HCT116 (cell line): ENCODE measurements at regions not wholly inside any gene's neighbourhood (a gene's known extent, or its start where the extent isn't known, plus 50 kb on each side); places are given as distances from the start of the nearest gene placed in this dataset.
"Not testable (repeated sequence)": the region's sequence is repeated elsewhere in the genome, so short reads cannot be mapped to it uniquely, and the experiment has no call there.

Source experiments
- ATAC-seq: fragments of 200-7000 bp; cut with Tn5 transposase; 2 replicates; pipeline ENCODE4 v1.9.1; 2020; ENCODE audit warnings: mild to moderate bottlenecking, moderate library complexity
- BruUV-seq: library from RNA; stranded (reverse); fragments of 400-500 nt; replicated peaks from 2 replicates; lab custom pipeline; 2021; lab: Mats Ljungman, UMichigan
- CTCF ChIA-PET: fragments of 300-600 bp; sonication (Branson Sonifier 250); formaldehyde crosslinking; loops from one replicate; lab custom pipeline; 2021; ENCODE audit warnings: antibody characterized with exemption; lab: Charles Lee
- POLR2A ChIA-PET: fragments of 300-600, 350-600 bp; sonication (Branson Sonifier 250); formaldehyde crosslinking; loops from one replicate; lab custom pipeline; 2021; ENCODE audit warnings: antibody characterized with exemption; lab: Charles Lee
- RAD21 ChIA-PET, 2 experiments: fragments of 300-600 bp; sonication (Branson Sonifier 250); formaldehyde crosslinking; loops; one replicate each; lab custom pipeline; 2023; ENCODE audit warnings: low total read pairs in 2 of 2; ENCODE audit not compliant: uncharacterized antibody in 2 of 2, unreplicated experiment in 2 of 2, low non-redundant PET in 1 of 2; lab: Charles Lee
- DNase-seq: peaks from one replicate; pipeline ENCODE4 v3.0.0-alpha.2; 2010; ENCODE audit warnings: low read depth, low spot score
- H2AFZ ChIP-seq: fragments of 200-600 bp; shearing (Covaris generic), sonication (generic); 2 replicates; pipeline ENCODE4 v1.6.1; 2017; ENCODE audit warnings: low read depth, mixed run types, mixed read lengths, antibody characterized with exemption, low read length; ENCODE audit not compliant: poor library complexity, severe bottlenecking
- H3K27ac ChIP-seq: 2 replicates; pipeline ENCODE4 v1.5.1; 2012; ENCODE audit warnings: low read depth, low read length
- H3K27me3 ChIP-seq: fragments of 200-600 bp; sonication (generic); 2 replicates; pipeline ENCODE4 v1.6.1; 2016; ENCODE audit warnings: mixed run types, low read length, mixed read lengths; ENCODE audit not compliant: insufficient read depth
- H3K36me3 ChIP-seq, 2 experiments: fragments of 200-500 bp in 1 of 2; fragments of 200-600 bp in 1 of 2; sonication (Bioruptor generic) in 1 of 2; sonication (generic) in 1 of 2; 2 replicates each; pipeline versions ENCODE4 v1.5.1 to v1.6.1; 2014 to 2016; ENCODE audit warnings: low read length in 2 of 2, inconsistent platforms in 1 of 2, mixed read lengths in 1 of 2, mixed run types in 1 of 2; ENCODE audit not compliant: insufficient read depth in 2 of 2, control insufficient read depth in 1 of 2
- H3K4me1 ChIP-seq, 2 experiments: fragments of 200-600 bp in 1 of 2; sonication (generic) in 1 of 2; 2 replicates each; pipeline versions ENCODE4 v1.5.1 to v1.6.1; 2012 to 2017; ENCODE audit warnings: low read length in 2 of 2, inconsistent platforms in 1 of 2, mild to moderate bottlenecking in 1 of 2, mixed read lengths in 1 of 2, mixed run types in 1 of 2, moderate library complexity in 1 of 2; ENCODE audit not compliant: insufficient read depth in 2 of 2, control insufficient read depth in 1 of 2
- H3K4me2 ChIP-seq: fragments of 200-600 bp; sonication (generic); 2 replicates; pipeline ENCODE4 v1.6.1; 2017; ENCODE audit warnings: mixed run types, low read length, mixed read lengths
- H3K4me3 ChIP-seq, 2 experiments: fragments of 200-600 bp in 1 of 2; sonication (generic) in 1 of 2; replicated peaks in 1 of 2; 2 replicates each; pipeline ENCODE4 v1.5.1; 2011 to 2016; ENCODE audit warnings: low read length in 2 of 2, control low read depth in 1 of 2, low read depth in 1 of 2, mild to moderate bottlenecking in 1 of 2, mixed read lengths in 1 of 2, mixed run types in 1 of 2
- H3K79me2 ChIP-seq: fragments of 200-600 bp; sonication (generic); 2 replicates; pipeline ENCODE4 v1.6.1; 2017; ENCODE audit warnings: mild to moderate bottlenecking, mixed run types, low read length, moderate library complexity, mixed read lengths; ENCODE audit not compliant: insufficient read depth
- H3K9ac ChIP-seq: fragments of 200-600 bp; sonication (generic); 2 replicates; pipeline ENCODE4 v1.6.1; 2016; ENCODE audit warnings: low read length, mixed read lengths
- H3K9me2 ChIP-seq: fragments of 200-600 bp; sonication (generic), shearing (Covaris generic); 2 replicates; pipeline ENCODE4 v1.6.1; 2017; ENCODE audit warnings: mixed run types, mild to moderate bottlenecking, moderate library complexity; ENCODE audit not compliant: insufficient read depth
- H3K9me3 ChIP-seq, 2 experiments: fragments of 200-500 bp in 1 of 2; fragments of 200-600 bp in 1 of 2; sonication (Bioruptor generic) in 1 of 2; sonication (generic) in 1 of 2; 2 replicates each; pipeline ENCODE4 v1.6.1; 2014 to 2017; ENCODE audit warnings: low read length in 2 of 2, mixed read lengths in 2 of 2, inconsistent platforms in 1 of 2, low read depth in 1 of 2, mild to moderate bottlenecking in 1 of 2, mixed run types in 1 of 2, moderate library complexity in 1 of 2; ENCODE audit not compliant: control insufficient read depth in 1 of 2, insufficient read depth in 1 of 2
- H4K20me1 ChIP-seq: fragments of 200-600 bp; sonication (generic), shearing (Covaris generic); 2 replicates; pipeline ENCODE4 v1.6.1; 2017; ENCODE audit warnings: mixed run types, mild to moderate bottlenecking, moderate library complexity; ENCODE audit not compliant: insufficient read depth
- intact Hi-C: fragments of 100-400 bp; cut with micrococcal nuclease; formaldehyde crosslinking; loops from 2 replicates; pipeline ENCODE4 v1.10.0; 2022

DNA sequence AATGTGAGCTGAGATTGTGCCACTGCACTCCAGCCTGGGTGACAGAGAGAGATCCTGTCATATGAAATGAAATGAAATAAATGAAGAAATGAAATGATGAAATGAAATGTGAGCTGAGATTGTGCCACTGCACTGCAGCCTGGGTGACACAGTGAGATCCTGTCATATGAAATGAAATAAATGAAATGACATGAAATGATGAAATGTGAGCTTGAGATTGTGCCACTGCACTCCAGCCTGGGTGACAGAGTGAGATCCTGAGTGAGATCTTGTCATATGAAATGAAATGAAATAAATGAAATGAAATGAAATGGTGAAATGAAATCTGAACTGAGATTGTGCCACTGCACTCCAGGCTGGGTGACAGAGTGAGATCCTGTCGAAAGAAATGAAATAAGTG, 58.2 kb upstream of the FAN1 start:
- H3K36me3 ChIP-seq, H3K9ac ChIP-seq, H3K9me2 ChIP-seq, H3K9me3 ChIP-seq, H3K4me2 ChIP-seq, H2AFZ ChIP-seq, H4K20me1 ChIP-seq, H3K4me3 ChIP-seq, H3K27me3 ChIP-seq, DNase-seq, ATAC-seq, H3K27ac ChIP-seq, intact Hi-C loops, H3K4me1 ChIP-seq, BruUV-seq, H3K79me2 ChIP-seq: not testable (repeated sequence)
- RAD21 ChIA-PET, result interaction anchor here in 1 of 2 experiments (0.6 kb wide), 1 partner anchor 1564 kb away, joined by 3 read pairs; no protein-coding TSS in a partner anchor
- POLR2A ChIA-PET, result interaction anchor here (1.0 kb wide), 1 partner anchor 17 kb away, joined by 3 read pairs; no protein-coding TSS in a partner anchor
- CTCF ChIA-PET, result interaction anchor here (3.2 kb wide), 1 partner anchor 14 kb away, joined by 19 read pairs; no protein-coding TSS in a partner anchor
